Stimulated activated naive B cell treated with anti-CD40 and anti-IgM and Interleukin-4, amounts not matched to agents 10 μg/mL and 1 μg/mL and 100 μg/mL, for 72 hours (primary cell): ENCODE measurements at regions not wholly inside any gene's neighbourhood (a gene's known extent, or its start where the extent isn't known, plus 50 kb on each side); places are given as distances from the start of the nearest gene placed in this dataset.

Source experiments
- ATAC-seq, 2 donors: fragments of 150-1000 bp; cut with Tn5 transposase; replicated peaks; 2 replicates each; pipeline ENCODE4 v1.10.0; 2021; ENCODE audit warnings: moderate library complexity in 1 of 2
- DNase-seq: peaks from one replicate; pipeline ENCODE4 v3.0.0; 2021
- H3K27ac Mint-ChIP-seq: one replicate; pipeline ENCODE4 v1.8.0; 2022; ENCODE audit warnings: mild to moderate bottlenecking, mixed read lengths
- H3K27me3 Mint-ChIP-seq, 2 donors: one replicate each; pipeline ENCODE4 v1.8.0; 2022; ENCODE audit warnings: mixed read lengths in 2 of 2
- H3K36me3 Mint-ChIP-seq, 2 donors: one replicate each; pipeline ENCODE4 v1.8.0; 2022; ENCODE audit warnings: mixed read lengths in 2 of 2, mild to moderate bottlenecking in 1 of 2
- H3K4me1 Mint-ChIP-seq, 2 donors: one replicate each; pipeline ENCODE4 v1.8.0; 2022; ENCODE audit warnings: mixed read lengths in 2 of 2, mild to moderate bottlenecking in 1 of 2
- H3K4me3 Mint-ChIP-seq, 2 donors: one replicate each; pipeline ENCODE4 v1.8.0; 2022; ENCODE audit warnings: mild to moderate bottlenecking in 2 of 2, mixed read lengths in 2 of 2, moderate library complexity in 1 of 2
- H3K9me3 Mint-ChIP-seq, 2 donors: one replicate each; pipeline ENCODE4 v1.8.0; 2022; ENCODE audit warnings: mixed read lengths in 2 of 2, mild to moderate bottlenecking in 1 of 2

DNA sequence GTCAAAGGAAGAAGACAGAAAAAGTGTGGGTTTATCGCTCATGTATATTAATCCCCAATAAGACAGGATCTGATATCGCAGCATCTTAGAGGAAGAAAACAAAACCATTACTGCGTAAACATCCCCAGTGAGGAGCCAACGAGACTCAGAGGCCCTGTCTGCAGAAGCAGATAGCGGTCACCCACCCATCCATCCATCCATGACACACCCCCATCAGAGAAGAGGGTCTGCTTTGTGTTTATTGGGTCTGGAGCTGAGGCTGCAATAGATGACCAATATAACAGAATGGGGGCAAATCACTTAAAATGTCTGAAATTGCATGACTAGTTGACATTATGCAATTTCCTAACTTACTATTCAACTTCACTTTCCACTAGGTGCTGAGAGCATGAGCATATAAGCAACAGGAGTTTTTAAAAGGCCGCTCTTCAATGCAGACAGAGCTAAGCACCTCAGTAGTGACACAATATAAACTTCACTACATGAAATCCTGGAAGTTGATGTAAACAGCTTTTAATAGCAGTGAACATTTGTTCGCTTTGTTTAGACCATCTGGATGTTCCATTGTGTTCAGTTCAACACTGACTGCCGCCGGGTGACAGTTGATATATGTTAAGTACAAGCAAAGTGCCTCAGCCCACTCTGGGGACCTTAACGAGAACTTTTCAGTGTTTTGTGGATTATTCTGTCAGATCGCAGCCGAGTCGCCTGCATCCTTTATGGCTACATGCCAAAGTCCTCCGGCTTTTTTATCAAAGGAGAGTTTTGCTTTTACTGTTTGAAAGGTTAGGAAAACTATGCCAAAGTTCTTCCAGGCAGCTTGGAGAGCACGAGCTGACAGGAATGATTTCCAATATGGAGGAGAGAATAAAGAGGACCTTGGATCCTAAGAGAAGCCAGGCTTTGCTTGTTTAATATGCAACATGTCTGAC, 167.5 kb downstream of the ZNF281 start:
- no peak overlapping the region for H3K27ac Mint-ChIP-seq
- peaks cover 0 to 17% of the 10 kb centered on the region in 2 donors for H3K4me1 Mint-ChIP-seq
- H3K36me3 Mint-ChIP-seq, result no peaks in the 10 kb centered on the region
- no peak overlapping the region for H3K4me3 Mint-ChIP-seq
- H3K27me3 Mint-ChIP-seq, result peaks cover 30 to 34% of the 10 kb centered on the region in 2 donors
- H3K9me3 Mint-ChIP-seq, result no peaks in the 10 kb centered on the region
- DNase-seq (no peak), ATAC-seq (no peak)

DNA sequence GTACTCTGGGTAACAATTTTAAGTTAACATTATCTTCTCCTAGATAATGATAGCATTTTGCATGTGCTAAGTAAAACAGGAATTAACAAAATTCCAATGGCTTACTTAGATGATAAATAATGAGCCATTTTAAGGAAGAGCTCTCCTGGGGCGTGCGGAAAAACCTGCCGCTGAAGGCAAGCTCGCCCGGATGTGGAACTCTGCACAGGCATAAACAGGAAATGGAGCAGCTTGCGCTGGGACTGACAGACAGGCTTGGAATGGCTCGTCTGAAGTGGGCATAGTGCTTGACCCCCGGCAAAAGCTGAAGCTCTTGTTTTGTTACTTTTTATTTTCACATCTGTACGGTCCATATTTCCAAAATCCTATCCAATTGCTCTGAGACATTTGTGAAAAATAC, 169.2 kb downstream of the ZNF281 start:
- ATAC-seq (no peak), DNase-seq (no peak)
- no peak overlapping the region for H3K27ac Mint-ChIP-seq
- peaks cover 36 to 42% of the 10 kb centered on the region in 2 donors for H3K27me3 Mint-ChIP-seq
- H3K36me3 Mint-ChIP-seq, result no peaks in the 10 kb centered on the region
- H3K4me3 Mint-ChIP-seq, result no peak overlapping the region
- H3K9me3 Mint-ChIP-seq, result no peaks in the 10 kb centered on the region
- H3K4me1 Mint-ChIP-seq, result peaks cover 1 to 14% of the 10 kb centered on the region in 2 donors

DNA sequence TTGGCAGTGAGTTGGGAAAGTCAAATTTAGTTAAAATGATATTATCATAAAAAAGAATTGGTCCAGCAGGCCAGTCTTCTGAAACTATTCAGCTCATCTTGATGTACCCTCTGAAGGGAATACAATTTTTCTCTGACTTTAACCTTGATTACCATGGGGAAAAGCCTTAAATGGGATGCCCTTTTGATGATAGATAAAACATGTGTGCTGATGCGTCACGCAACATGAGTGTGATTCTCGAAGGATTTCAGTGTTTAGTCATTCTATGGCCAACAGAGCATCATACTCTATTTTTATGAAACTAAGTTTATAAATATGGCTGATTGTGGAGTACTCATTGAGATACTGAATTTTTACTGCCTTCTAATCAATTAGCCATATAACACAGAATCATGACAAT, 171.5 kb downstream of the ZNF281 start:
- no peak overlapping the region for H3K4me3 Mint-ChIP-seq
- no peak for ATAC-seq
- DNase-seq, result no peak
- H3K27ac Mint-ChIP-seq, result no peak overlapping the region
- peaks cover 2 to 14% of the 10 kb centered on the region in 2 donors for H3K4me1 Mint-ChIP-seq
- H3K36me3 Mint-ChIP-seq, result no peaks in the 10 kb centered on the region
- no peaks in the 10 kb centered on the region for H3K9me3 Mint-ChIP-seq
- peaks cover 36 to 44% of the 10 kb centered on the region in 2 donors for H3K27me3 Mint-ChIP-seq

DNA sequence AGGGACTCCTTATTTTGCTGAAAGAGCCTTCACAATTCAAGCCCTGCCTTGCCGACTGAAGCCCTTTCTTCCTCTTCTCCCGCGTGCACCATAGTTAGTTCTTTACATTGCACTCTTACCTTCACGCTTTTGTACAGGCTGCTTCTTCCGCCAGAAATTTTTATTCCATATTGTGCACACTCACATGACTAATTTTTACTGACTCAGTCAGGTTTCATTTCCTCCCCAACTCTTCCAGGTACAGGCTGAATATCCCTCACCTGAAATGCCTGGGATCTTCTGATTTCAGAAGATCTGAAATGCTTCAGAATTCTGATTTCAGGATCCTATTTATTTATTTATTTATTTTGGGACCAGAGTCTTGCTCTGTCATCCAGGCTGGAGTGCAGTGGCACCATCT, 172.8 kb downstream of the ZNF281 start:
- H3K36me3 Mint-ChIP-seq, result no peaks in the 10 kb centered on the region
- no peaks in the 10 kb centered on the region for H3K9me3 Mint-ChIP-seq
- peaks cover 2 to 11% of the 10 kb centered on the region in 2 donors for H3K4me1 Mint-ChIP-seq
- DNase-seq (no peak), ATAC-seq (no peak)
- H3K27ac Mint-ChIP-seq, result no peak overlapping the region
- H3K27me3 Mint-ChIP-seq, result peaks cover 28 to 37% of the 10 kb centered on the region in 2 donors
- no peak overlapping the region for H3K4me3 Mint-ChIP-seq

DNA sequence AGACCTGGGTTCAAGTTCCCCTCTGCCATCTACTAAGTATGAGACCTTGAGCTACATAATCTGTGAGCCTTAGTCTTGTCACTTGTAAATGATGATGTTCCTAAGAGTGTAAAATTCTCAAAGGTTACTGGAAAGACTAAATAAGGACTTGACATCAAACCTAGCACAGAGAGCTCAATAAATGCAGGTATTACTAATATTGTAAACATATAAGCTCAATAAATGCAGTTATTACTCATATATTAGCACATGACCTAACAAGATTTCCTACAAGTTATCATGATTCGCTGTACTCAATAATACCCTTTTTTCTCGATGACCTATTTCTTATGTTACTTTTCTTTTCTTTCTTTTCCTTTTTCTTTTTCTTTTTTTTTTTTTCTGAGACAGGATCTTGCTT, 174.9 kb downstream of the ZNF281 start:
- Mint-ChIP-seq H3K27me3 (peaks cover 8 to 19% of the 10 kb centered on the region in 2 donors), H3K4me3 (no peak overlapping the region), H3K4me1 (peaks cover 0 to 2% of the 10 kb centered on the region in 2 donors), H3K36me3 (no peaks in the 10 kb centered on the region), H3K9me3 (no peaks in the 10 kb centered on the region), H3K27ac (no peak overlapping the region)
- ATAC-seq (no peak), DNase-seq (no peak)

DNA sequence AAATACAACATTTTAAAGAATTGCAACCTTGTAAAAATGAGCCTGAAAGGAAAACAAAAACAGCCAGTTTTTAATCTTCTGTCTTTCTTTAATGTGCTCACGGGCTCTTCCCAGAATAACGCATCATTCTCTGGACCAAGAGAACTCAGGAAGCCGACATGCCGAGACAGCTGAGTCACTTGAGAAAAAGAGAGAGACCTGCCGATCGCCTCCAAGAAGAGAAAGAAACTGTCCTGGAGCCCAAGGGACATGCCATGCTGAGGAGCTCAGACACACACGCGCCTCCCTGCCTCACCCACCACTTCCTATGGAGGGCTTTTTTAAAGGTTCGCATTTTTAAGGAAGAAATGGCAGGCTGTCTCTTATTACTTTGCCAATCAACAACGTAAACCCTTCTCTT, 176.4 kb downstream of the ZNF281 start:
- Mint-ChIP-seq H3K4me3 (no peak overlapping the region), H3K27ac (no peak overlapping the region), H3K4me1 (peaks cover 0 to 2% of the 10 kb centered on the region in 2 donors), H3K27me3 (peaks cover 15 to 27% of the 10 kb centered on the region in 2 donors), H3K9me3 (no peaks in the 10 kb centered on the region), H3K36me3 (no peaks in the 10 kb centered on the region)
- ATAC-seq (no peak), DNase-seq (no peak)

DNA sequence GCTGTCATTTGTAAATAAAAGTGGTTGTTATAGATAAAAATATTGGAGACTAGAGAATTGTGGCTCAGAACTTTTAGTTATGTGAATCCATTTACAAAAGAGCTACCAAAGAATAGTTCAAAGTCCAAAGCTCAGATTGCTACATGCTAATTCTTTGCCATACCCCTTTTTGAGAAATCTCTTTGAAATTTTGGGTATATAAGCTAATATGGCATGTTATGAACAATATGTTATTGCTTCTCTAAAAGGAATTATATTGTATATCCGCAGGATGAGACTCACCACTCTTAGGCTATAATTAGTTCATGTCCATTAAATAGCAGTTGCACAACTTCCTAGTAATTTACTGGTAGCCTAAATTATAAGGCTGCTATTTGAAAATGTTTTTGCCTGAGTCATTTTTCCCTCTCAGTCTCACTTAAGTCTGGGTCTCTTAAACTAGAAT, 178.0 kb downstream of the ZNF281 start:
- H3K9me3 Mint-ChIP-seq, result no peaks in the 10 kb centered on the region
- ATAC-seq (no peak), DNase-seq (no peak)
- H3K4me1 Mint-ChIP-seq, result peaks cover 3% of the 10 kb centered on the region in 2 donors
- no peak overlapping the region for H3K4me3 Mint-ChIP-seq
- peaks cover 22 to 31% of the 10 kb centered on the region in 2 donors for H3K27me3 Mint-ChIP-seq
- H3K27ac Mint-ChIP-seq, result no peak overlapping the region
- H3K36me3 Mint-ChIP-seq, result no peaks in the 10 kb centered on the region

DNA sequence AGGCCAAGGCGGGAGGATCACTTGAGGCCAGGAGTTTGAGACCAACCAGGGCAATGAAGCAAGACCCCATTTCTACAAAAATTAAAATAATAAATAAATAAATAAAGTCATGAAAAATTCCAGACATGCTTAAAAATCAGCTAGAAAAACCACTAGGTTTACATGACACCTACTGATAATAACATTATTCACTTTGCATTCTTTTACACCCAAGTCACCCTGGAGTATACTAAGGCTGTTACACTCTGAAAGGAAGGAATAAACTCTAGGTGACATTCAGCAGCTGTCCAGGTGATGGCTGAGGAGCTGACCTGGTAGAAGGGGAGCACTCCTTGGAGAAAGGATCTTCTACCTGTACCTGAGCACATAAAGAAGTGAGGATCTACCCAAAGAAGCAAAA, 179.2 kb downstream of the ZNF281 start:
- Mint-ChIP-seq H3K27ac (no peak overlapping the region), H3K4me1 (peaks cover 10 to 13% of the 10 kb centered on the region in 2 donors), H3K36me3 (no peaks in the 10 kb centered on the region), H3K27me3 (peaks cover 28 to 31% of the 10 kb centered on the region in 2 donors), H3K4me3 (no peak overlapping the region), H3K9me3 (no peaks in the 10 kb centered on the region)
- DNase-seq (no peak), ATAC-seq (no peak)

DNA sequence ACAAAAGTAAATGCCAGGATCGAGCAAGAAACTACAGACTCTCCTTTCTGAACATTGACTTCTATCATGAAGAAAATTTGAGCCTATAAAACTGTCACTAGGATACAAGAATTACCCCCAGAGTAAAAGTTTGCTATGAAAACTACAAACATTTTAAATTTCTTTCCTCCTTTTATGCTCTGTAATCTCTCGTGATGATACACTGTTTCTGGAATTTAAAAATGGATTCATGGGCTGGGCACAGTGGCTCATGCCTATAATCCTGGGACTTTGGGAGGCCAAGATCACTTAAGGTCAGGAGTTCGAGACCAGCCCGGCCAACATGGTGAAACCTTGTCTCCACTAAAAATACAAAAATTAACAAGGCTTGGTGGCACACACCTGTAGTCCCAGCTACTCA, 181.3 kb downstream of the ZNF281 start:
- no peak for ATAC-seq
- H3K36me3 Mint-ChIP-seq, result no peaks in the 10 kb centered on the region
- H3K27me3 Mint-ChIP-seq, result peaks cover 31 to 38% of the 10 kb centered on the region in 2 donors
- H3K9me3 Mint-ChIP-seq, result no peaks in the 10 kb centered on the region
- no peak for DNase-seq
- no peak overlapping the region for H3K27ac Mint-ChIP-seq
- H3K4me3 Mint-ChIP-seq, result no peak overlapping the region
- peaks cover 10 to 13% of the 10 kb centered on the region in 2 donors for H3K4me1 Mint-ChIP-seq

DNA sequence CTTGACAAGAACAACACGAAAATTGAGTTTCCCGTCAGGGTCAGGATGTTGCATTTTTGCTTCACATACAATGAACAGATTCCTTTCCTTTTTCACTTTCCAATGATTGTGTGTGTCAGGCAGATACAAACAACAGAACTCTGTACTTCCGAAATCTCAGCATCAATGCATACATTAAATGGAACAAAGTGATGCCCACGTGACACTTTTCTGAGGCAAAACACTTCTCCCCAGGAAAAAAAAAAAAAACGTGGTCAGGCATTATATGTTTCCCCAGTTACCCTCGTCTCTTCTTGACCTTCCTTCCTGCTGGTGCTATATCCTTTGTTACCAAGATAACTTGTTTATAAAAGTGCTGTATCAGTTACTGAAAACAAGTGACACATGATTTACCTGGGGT, 181.8 kb downstream of the ZNF281 start:
- DNase-seq (no peak), ATAC-seq (no peak)
- Mint-ChIP-seq H3K4me1 (peaks cover 10 to 13% of the 10 kb centered on the region in 2 donors), H3K27ac (no peak overlapping the region), H3K27me3 (peaks cover 34 to 38% of the 10 kb centered on the region in 2 donors), H3K4me3 (no peak overlapping the region), H3K36me3 (no peaks in the 10 kb centered on the region), H3K9me3 (no peaks in the 10 kb centered on the region)
